ENCODE measurements at regions not wholly inside any gene's neighbourhood (a gene's known extent, or its start where the extent isn't known, plus 50 kb on each side); places are given as distances from the start of the nearest gene placed in this dataset.
"Not testable (repeated sequence)": the region's sequence is repeated elsewhere in the genome, so short reads cannot be mapped to it uniquely, and the experiment has no call there.

DNA sequence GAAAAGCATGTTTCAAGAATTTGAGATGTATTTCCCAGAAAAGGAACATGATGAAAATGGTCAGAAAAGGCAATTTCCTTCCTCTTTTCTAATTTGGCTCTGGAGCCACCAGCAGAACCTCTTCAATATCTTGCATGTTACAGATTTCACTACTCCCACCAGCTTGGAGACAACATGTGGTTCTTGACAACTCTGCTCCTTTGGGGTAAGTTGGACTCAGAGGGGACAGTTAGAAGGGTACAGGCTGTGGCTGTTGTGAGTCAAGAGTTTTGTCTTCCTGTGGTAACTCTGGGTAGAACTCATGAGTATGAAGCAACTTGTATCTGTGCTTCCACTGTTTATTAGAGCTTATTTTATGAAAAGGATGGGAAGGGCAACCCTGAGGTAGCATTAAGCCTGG is 96.9 kb downstream of the FAM72B start:
- TF ChIP-seq, protein P1, sequence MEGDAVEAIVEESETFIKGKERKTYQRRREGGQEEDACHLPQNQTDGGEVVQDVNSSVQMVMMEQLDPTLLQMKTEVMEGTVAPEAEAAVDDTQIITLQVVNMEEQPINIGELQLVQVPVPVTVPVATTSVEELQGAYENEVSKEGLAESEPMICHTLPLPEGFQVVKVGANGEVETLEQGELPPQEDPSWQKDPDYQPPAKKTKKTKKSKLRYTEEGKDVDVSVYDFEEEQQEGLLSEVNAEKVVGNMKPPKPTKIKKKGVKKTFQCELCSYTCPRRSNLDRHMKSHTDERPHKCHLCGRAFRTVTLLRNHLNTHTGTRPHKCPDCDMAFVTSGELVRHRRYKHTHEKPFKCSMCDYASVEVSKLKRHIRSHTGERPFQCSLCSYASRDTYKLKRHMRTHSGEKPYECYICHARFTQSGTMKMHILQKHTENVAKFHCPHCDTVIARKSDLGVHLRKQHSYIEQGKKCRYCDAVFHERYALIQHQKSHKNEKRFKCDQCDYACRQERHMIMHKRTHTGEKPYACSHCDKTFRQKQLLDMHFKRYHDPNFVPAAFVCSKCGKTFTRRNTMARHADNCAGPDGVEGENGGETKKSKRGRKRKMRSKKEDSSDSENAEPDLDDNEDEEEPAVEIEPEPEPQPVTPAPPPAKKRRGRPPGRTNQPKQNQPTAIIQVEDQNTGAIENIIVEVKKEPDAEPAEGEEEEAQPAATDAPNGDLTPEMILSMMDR (IDR thresholded peaks at IDR 0.05): not testable (repeated sequence)
- not testable (repeated sequence) for TF ChIP-seq POLR2AphosphoS5, POLR2A, EP300 (IDR thresholded peaks at IDR 0.05)
